Chondrocyte (in vitro differentiated cells): ENCODE measurements at regions not wholly inside any gene's neighbourhood (a gene's known extent, or its start where the extent isn't known, plus 50 kb on each side); places are given as distances from the start of the nearest gene placed in this dataset.
"Not testable (repeated sequence)": the region's sequence is repeated elsewhere in the genome, so short reads cannot be mapped to it uniquely, and the experiment has no call there.

Experiments
- DNase-seq: peaks from one replicate; pipeline ENCODE4 v3.0.0; 2021; ENCODE audit warnings: mixed read lengths, low spot score
- H3K27ac Mint-ChIP-seq: one replicate; pipeline ENCODE4 v1.8.0; 2021; ENCODE audit warnings: mild to moderate bottlenecking, moderate library complexity, mixed read lengths; ENCODE audit not compliant: unreplicated experiment
- H3K27me3 Mint-ChIP-seq: 2 replicates; pipeline ENCODE4 v1.8.0; 2021; ENCODE audit warnings: low read depth, mixed read lengths
- H3K36me3 Mint-ChIP-seq: 2 replicates; pipeline ENCODE4 v1.8.0; 2021; ENCODE audit warnings: low read depth, mixed read lengths
- H3K4me1 Mint-ChIP-seq: 2 replicates; pipeline ENCODE4 v1.8.0; 2021; ENCODE audit warnings: low read depth, mild to moderate bottlenecking, mixed read lengths
- H3K4me3 Mint-ChIP-seq: one replicate; pipeline ENCODE4 v1.8.0; 2021; ENCODE audit warnings: mild to moderate bottlenecking, moderate library complexity, mixed read lengths; ENCODE audit not compliant: unreplicated experiment
- H3K9me3 Mint-ChIP-seq: 2 replicates; pipeline ENCODE4 v1.8.0; 2021; ENCODE audit warnings: low read depth, mixed read lengths

DNA sequence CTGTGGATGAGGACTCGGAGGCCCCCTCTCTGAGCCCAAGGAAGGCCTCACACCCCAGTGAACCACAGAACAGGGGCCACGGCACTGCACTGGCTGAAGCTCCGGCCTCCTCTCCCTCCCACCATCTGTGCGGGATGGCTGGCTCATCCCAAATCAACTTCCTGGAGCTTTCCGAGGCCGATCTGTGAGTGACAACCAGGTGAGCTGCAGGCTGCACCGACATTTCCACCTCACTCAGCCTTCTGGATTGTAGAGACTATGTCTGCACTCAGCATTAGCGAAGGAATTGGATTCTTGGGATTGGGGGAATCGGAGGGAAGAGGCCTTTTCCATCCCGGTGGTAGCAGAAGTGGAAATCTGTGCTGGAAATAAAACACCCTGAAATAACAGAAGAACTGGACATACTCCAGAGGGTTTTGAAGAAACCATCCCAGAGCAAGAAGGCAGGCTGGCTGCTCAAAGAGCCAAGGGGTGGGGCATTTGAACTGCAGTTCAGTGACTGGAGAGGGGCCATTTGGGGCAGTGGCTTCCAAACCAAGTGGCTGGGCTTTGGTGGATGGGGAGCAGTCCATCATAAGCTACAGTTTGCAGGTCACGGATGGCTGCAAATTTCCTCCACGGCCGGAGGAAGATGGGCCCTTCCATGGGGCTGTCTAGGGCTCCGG lies 118.5 kb downstream of the NPIPB11 start:
- not testable (repeated sequence) for H3K36me3 Mint-ChIP-seq, H3K4me3 Mint-ChIP-seq, H3K27me3 Mint-ChIP-seq, H3K9me3 Mint-ChIP-seq, DNase-seq
- H3K27ac Mint-ChIP-seq = peak overlapping the region; percentile 84
- H3K4me1 Mint-ChIP-seq = peaks cover 71% of the 10 kb centered on the region

- not testable (repeated sequence) for DNase-seq, H3K27ac Mint-ChIP-seq, H3K9me3 Mint-ChIP-seq, H3K4me3 Mint-ChIP-seq, H3K36me3 Mint-ChIP-seq, H3K27me3 Mint-ChIP-seq
- peaks cover 66% of the 10 kb centered on the region for H3K4me1 Mint-ChIP-seq
Observed at GRCh38 chr16:29287246-29287645, 119.3 kb downstream of the NPIPB11 start.

DNA sequence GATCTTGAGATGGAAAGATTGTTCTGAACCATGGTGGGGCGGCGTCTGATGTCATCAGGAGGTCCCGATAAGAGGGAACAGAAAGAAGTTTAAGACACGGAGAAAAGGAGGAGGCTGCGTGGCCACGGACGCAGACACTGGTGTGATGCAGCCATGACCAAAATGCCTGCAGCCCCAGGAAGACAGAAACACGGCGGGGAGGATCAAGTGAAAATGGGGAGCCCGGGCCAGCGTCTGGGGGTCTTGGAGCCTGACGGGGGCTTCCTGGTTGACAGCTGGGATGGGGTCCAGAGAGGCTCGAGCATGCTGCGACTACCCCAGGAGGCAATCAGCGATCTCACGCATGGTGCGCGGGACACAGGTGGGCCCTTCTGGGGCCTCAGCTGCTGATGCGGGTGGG lies 119.7 kb downstream of the NPIPB11 start:
- not testable (repeated sequence) for H3K27me3 Mint-ChIP-seq, H3K27ac Mint-ChIP-seq, H3K4me3 Mint-ChIP-seq, H3K9me3 Mint-ChIP-seq, DNase-seq, H3K36me3 Mint-ChIP-seq
- peaks cover 61% of the 10 kb centered on the region for H3K4me1 Mint-ChIP-seq

DNA sequence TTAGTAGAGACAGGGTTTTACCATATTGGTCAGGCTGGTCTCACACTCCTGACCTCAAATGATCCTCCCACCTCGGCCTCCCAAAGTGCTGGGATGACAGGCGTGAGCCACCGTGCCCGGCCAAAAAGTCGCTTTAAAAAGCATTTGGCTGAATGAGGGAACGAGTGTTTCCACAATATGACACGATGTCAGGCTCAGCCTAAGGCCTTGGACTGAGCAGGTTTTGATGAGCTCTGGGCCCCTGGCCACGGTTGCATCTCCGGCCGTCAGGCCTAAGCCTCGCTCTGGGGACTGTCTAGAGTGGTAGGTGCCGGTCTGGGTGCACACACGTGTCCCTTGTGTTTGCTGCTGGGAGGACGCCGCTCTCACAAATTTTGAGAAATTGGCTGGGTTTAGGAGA lies 120.3 kb downstream of the NPIPB11 start:
- H3K27ac Mint-ChIP-seq = not testable (repeated sequence)

GRCh38 chr16:29285151-29285885 lies 121.2 kb downstream of the NPIPB11 start:
- not testable (repeated sequence) for H3K36me3 Mint-ChIP-seq, H3K27me3 Mint-ChIP-seq, DNase-seq
- peak overlapping the region; percentile 51 for H3K27ac Mint-ChIP-seq
- peaks cover 47% of the 10 kb centered on the region for H3K4me1 Mint-ChIP-seq
- peak overlapping the region; percentile 22 for H3K4me3 Mint-ChIP-seq
- H3K9me3 Mint-ChIP-seq = peaks cover 10% of the 10 kb centered on the region

More for the DNA sequence above, 120.3 kb downstream of the NPIPB11 start:
- H3K4me1 Mint-ChIP-seq = peaks cover 55% of the 10 kb centered on the region
- H3K27me3 Mint-ChIP-seq, H3K4me3 Mint-ChIP-seq, H3K36me3 Mint-ChIP-seq, DNase-seq: not testable (repeated sequence)
- H3K9me3 Mint-ChIP-seq = peaks cover 10% of the 10 kb centered on the region

DNA sequence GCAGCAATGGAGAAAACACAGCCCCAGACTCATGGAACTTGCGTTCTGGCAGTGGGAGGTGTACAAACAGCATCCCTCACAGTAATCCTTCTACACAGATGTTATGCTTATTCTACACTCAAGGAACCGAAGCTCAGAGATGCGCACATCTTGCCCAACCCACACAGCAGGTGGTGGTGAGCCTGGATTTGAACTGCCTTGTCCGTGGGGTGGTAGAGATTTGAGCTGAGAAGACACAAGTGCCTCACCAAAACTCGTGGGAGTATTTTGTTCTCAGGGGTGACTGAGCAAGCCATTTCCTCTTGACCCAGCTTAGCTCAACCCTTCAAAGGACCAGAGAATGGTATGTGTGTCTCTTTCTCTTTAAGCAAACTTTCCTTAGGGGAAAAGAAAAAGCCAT lies 121.8 kb downstream of the NPIPB11 start:
- H3K27me3 Mint-ChIP-seq, DNase-seq, H3K36me3 Mint-ChIP-seq, H3K4me3 Mint-ChIP-seq: not testable (repeated sequence)
- peaks cover 10% of the 10 kb centered on the region for H3K9me3 Mint-ChIP-seq
- H3K27ac Mint-ChIP-seq = peak overlapping the region; percentile 9
- peaks cover 43% of the 10 kb centered on the region for H3K4me1 Mint-ChIP-seq

DNA sequence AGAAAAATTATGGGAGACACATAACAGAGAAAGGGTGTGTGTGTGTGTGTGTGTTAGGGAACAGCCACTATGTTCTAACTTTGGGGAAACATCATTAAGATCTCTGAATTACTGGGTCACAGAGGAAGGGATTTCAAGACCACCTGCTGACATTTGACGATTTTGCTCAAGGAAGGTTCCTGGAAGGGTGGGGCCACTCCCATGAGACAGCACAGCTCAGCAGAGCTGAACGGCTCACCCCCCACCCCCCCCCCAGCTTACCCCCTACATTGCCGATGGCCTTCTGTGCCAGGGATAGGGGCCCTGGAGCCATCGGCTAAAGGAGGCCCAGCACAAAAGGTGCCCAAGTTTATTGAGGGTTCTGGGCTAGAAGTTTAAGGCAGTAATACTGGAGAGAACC lies 122.4 kb downstream of the NPIPB11 start:
- H3K27ac Mint-ChIP-seq, H3K27me3 Mint-ChIP-seq, H3K4me3 Mint-ChIP-seq, DNase-seq, H3K36me3 Mint-ChIP-seq: not testable (repeated sequence)
- Mint-ChIP-seq H3K4me1 (peaks cover 39% of the 10 kb centered on the region), H3K9me3 (peaks cover 10% of the 10 kb centered on the region)

DNA sequence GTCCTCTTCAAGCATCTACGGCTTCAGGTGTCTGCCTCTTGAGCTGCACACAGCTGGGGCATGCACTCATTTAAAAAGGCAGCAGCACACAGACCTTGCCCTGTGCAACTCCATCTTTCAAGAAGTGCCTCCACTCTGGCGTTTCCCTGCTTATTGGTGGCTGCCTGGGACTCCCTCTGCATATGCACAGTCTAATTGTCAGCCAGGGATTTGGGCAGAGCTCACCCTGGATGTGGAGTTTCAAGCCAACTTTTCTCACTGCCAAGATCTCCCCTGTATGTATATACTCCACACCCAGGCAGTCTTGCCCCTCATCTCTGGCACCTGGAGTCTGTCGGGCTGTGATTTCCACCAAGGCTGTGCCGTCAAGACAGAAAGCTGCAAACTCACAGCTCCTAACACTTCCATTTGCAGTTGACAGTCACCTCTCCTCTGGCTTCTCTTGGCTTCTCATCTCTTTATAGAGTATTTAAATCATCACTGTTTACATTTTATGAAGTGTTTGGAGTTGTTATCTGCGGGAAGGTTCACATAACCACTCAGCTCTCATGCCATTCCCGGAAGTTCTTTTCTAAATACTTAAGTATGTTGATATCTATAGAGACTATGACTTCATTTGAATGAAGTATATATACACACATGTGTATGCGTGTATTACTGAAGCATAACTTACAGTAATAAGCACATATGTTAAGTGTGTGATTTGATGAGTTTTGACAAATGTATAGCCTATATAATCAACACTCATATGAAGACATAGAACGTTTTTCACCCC lies 128.2 kb downstream of the NPIPB11 start:
- not testable (repeated sequence) for H3K4me3 Mint-ChIP-seq, DNase-seq, H3K27ac Mint-ChIP-seq, H3K36me3 Mint-ChIP-seq, H3K27me3 Mint-ChIP-seq
- Mint-ChIP-seq H3K9me3 (peaks cover 10% of the 10 kb centered on the region), H3K4me1 (peaks cover 11% of the 10 kb centered on the region)

DNA sequence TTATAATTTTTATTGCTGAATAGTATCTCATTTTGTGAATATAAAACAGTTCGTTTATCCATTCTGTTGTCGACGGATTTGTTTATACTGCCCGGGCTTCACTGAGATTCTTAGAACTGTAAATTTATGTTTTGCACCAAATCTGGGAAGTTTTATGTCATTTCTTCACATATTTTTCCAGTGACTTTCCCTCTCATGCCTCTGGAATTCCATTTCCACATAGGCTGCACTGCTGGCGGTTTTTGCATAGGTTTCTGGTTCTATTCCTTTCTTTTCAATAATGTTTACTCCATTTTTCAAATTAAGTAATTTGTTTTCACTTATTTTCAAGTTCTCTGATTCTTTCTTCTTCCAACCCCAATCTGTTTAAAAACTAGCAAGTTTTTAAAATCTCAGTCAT lies 130.1 kb downstream of the NPIPB11 start:
- not testable (repeated sequence) for H3K9me3 Mint-ChIP-seq, DNase-seq, H3K4me3 Mint-ChIP-seq, H3K4me1 Mint-ChIP-seq, H3K36me3 Mint-ChIP-seq, H3K27me3 Mint-ChIP-seq
- H3K27ac Mint-ChIP-seq = peak overlapping the region; percentile 58

- H3K9me3 Mint-ChIP-seq = peaks cover 20% of the 10 kb centered on the region
- not testable (repeated sequence) for H3K27me3 Mint-ChIP-seq, H3K4me3 Mint-ChIP-seq, H3K36me3 Mint-ChIP-seq, DNase-seq, H3K27ac Mint-ChIP-seq
- peaks cover 20% of the 10 kb centered on the region for H3K4me1 Mint-ChIP-seq
Observed at GRCh38 chr16:29274055-29275035, 132.2 kb downstream of the NPIPB11 start.

DNA sequence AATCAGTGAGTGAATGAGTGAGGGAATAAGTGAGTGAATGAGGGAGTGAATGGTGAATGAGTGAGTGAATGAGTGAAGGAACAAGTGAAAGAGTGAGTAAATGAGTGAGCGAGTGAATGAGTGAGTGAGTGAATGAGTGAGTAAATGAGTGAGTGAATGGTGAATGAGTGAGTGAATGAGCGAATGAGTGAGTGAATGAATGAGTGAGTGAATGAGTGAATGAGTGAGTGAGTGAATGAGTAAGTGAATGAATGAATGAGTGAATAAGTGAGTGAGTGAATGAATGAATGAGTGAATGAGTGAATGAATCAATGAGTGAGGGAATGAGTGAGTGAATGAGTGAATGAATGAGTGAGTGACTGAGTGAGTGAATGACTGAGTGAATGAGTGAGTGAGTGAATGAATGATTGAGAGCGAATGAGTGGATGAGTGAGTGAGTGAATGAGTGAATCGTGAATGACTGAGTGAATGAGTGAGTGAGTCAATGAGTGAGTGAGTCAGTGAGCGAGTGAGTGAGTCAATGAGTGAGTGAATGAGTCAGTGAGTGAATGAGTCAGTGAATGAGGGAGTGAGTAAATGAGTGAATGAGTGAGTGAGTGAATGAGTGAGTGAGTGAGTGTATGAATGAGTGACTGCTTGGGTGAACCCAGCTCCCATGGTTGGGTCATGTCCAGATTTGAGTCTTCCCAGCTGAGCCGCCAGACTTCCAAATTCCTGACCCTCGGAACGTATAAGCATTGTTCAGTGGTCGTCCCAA lies 133.0 kb downstream of the NPIPB11 start:
- not testable (repeated sequence) for H3K27ac Mint-ChIP-seq, H3K36me3 Mint-ChIP-seq, DNase-seq, H3K27me3 Mint-ChIP-seq, H3K4me3 Mint-ChIP-seq
- H3K4me1 Mint-ChIP-seq = peaks cover 28% of the 10 kb centered on the region
- peaks cover 21% of the 10 kb centered on the region for H3K9me3 Mint-ChIP-seq
